ENCODE measurements at regions not wholly inside any gene's neighbourhood (a gene's known extent, or its start where the extent isn't known, plus 50 kb on each side); places are given as distances from the start of the nearest gene placed in this dataset.
A peak's percentile ranks its signal among the peaks of the same experiment; 100 is the strongest.

DNA sequence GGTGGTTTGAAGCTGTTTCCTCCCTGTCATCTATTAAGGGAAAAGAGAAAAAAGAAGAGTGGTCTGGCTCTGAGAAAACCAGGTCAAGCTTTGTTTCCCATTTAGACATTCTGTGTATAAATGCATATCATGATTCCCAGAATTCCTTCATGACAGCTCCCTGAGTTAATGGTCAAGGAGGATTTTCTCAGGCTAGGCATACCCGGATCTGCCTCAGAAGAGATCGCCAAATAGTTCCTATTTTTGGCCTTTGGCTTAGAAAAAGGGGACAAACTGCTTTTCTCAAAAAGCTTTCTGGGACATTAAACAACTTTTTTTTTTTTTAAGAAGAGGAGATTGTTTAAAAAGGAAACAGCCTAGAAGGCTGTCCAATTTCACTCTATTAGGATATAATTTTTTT is 53.5 kb upstream of the PIP4K2A start:
- DNase-seq (ENCODE audit: low spot score): no peak
- H3K4me1 ChIP-seq (ENCODE audit: control insufficient read depth in 4 of 4, insufficient read depth in 4 of 4, low read length in 3 of 4): peaks cover 0 to 7% (median 3%) of the 10 kb centered on the region in 4 donors
- H3K4me3 ChIP-seq (ENCODE audit: low read depth in 1 of 3, low read length in 3 of 3): no peak overlapping the region
- no peaks in the 10 kb centered on the region for H3K36me3 ChIP-seq (ENCODE audit: control insufficient read depth in 4 of 4, insufficient read depth in 3 of 4, low read depth in 1 of 4, low read length in 3 of 4)
- no peak overlapping the region for H3K9ac ChIP-seq (ENCODE audit: low read depth in 1 of 2, low read length in 2 of 2)
- no peaks in the 10 kb centered on the region for H3K9me3 ChIP-seq (ENCODE audit: control insufficient read depth in 4 of 4, low read length in 3 of 4)
- 85% methylated on average over 2 of the region's 2 CpGs for WGBS
- TF ChIP-seq YY1 (IDR thresholded peaks at IDR 0.05) (no peak), RXRA (IDR thresholded peaks at IDR 0.05) (no peak), RAD21 (IDR thresholded peaks at IDR 0.05) (peak in 1 of 2 donors; percentile 10), NR2F2 (IDR thresholded peaks at IDR 0.05) (peak; percentile 78), HNF4A (conservative IDR thresholded peaks at IDR 0.05) (no peak), SP1 (IDR thresholded peaks at IDR 0.05) (peak; percentile 16)
- TF ChIP-seq, protein P1, sequence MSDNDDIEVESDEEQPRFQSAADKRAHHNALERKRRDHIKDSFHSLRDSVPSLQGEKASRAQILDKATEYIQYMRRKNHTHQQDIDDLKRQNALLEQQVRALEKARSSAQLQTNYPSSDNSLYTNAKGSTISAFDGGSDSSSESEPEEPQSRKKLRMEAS (IDR thresholded peaks at IDR 0.05): no peak
- H3K27ac ChIP-seq (ENCODE audit: low read depth in 1 of 2, low read length in 2 of 2): no peak overlapping the region
- H3K27me3 ChIP-seq (ENCODE audit: control insufficient read depth in 4 of 4, insufficient read depth in 4 of 4, low read length in 3 of 4): no peaks in the 10 kb centered on the region

DNA sequence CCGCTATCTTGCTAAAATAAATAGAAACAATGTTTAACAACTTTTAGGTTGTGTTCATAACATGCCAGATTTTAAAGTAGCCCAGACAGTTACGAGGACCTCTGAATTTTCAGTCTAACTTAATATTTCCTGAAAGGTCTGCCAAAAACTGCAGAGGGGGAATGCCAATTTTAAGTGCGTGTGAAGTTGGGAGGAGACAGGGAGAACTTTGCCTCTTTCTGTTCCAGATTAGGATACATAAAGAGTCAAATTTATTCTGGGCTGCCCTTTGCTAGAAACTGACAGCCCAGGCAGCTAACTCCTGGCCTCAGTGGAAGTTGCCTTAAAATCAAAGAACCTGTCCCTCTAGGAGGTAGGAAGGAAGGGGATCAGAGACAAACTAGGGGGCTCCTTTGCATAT is 52.3 kb upstream of the PIP4K2A start:
- WGBS: 38% methylated on average over 3 of the region's 3 CpGs
- no peak overlapping the region for H3K4me3 ChIP-seq (ENCODE audit: low read depth in 1 of 3, low read length in 3 of 3)
- no peak overlapping the region for H3K9ac ChIP-seq (ENCODE audit: low read depth in 1 of 2, low read length in 2 of 2)
- DNase-seq (ENCODE audit: low spot score): no peak
- no peaks in the 10 kb centered on the region for H3K36me3 ChIP-seq (ENCODE audit: control insufficient read depth in 4 of 4, insufficient read depth in 3 of 4, low read depth in 1 of 4, low read length in 3 of 4)
- no peaks in the 10 kb centered on the region for H3K9me3 ChIP-seq (ENCODE audit: control insufficient read depth in 4 of 4, low read length in 3 of 4)
- TF ChIP-seq NR2F2 (IDR thresholded peaks at IDR 0.05) (peak; percentile 31), RXRA (IDR thresholded peaks at IDR 0.05) (no peak)
- H3K27me3 ChIP-seq (ENCODE audit: control insufficient read depth in 4 of 4, insufficient read depth in 4 of 4, low read length in 3 of 4): no peaks in the 10 kb centered on the region
- peaks cover 0 to 7% (median 3%) of the 10 kb centered on the region in 4 donors for H3K4me1 ChIP-seq (ENCODE audit: control insufficient read depth in 4 of 4, insufficient read depth in 4 of 4, low read length in 3 of 4)
- H3K27ac ChIP-seq (ENCODE audit: low read depth in 1 of 2, low read length in 2 of 2): no peak overlapping the region

DNA sequence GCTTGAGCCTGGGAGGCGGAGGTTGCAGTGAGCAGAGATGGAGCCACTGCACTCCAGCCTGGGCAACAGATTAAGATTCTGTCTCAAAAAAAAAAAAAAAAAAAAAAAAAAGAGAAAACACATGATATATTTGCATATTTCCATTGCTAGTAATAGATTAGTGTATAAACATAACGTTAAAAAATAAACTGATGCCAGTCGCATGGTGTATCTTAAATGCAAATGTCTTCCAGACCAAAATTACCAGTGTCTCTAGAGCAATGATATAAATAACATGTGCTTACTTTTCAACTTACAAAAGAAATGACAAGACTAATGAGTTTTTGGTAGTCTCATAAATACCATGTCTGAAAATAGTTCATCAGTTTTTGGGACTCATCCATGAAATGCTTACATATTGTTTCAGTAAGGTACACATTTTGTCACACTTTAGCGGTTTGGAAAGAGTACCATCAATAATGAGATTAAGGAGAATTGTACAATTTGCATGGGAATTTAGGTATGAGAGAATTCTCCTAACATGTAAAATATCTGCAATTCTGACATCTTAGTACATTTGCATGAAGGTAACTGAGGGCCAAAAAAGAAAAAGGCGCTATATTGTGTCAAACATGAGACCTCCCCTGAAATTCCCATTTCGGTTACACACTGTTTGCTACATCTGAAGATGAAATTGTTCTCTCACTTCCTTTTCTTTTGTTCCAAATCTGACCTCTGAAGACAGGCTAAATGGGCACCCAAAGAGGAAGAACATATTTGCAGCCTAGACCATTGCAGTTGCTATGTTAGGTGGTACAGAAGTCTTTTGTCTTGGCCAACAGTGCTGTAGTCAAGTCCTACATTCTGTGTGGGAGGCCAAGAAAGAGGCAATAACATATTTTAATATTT is 51.5 kb upstream of the PIP4K2A start:
- H3K9ac ChIP-seq (ENCODE audit: low read depth in 1 of 2, low read length in 2 of 2): no peak overlapping the region
- H3K9me3 ChIP-seq (ENCODE audit: control insufficient read depth in 4 of 4, low read length in 3 of 4): no peaks in the 10 kb centered on the region
- TF ChIP-seq GABPA (IDR thresholded peaks at IDR 0.05 in 1 of 2, conservative IDR thresholded peaks at IDR 0.05 in 1 of 2) (no peak), FOXA1 (IDR thresholded peaks at IDR 0.05) (no peak), RAD21 (IDR thresholded peaks at IDR 0.05) (no peak), YY1 (IDR thresholded peaks at IDR 0.05) (no peak), NR2F2 (IDR thresholded peaks at IDR 0.05) (no peak), HNF4A (conservative IDR thresholded peaks at IDR 0.05) (no peak), TAF1 (conservative IDR thresholded peaks at IDR 0.05) (no peak), RXRA (IDR thresholded peaks at IDR 0.05) (no peak), FOXA2 (IDR thresholded peaks at IDR 0.05) (no peak), SP1 (IDR thresholded peaks at IDR 0.05) (no peak), HNF4G (IDR thresholded peaks at IDR 0.05) (no peak)
- TF ChIP-seq, protein P2, sequence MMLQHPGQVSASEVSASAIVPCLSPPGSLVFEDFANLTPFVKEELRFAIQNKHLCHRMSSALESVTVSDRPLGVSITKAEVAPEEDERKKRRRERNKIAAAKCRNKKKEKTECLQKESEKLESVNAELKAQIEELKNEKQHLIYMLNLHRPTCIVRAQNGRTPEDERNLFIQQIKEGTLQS (IDR thresholded peaks at IDR 0.05): no peak
- TF ChIP-seq, protein P3, sequence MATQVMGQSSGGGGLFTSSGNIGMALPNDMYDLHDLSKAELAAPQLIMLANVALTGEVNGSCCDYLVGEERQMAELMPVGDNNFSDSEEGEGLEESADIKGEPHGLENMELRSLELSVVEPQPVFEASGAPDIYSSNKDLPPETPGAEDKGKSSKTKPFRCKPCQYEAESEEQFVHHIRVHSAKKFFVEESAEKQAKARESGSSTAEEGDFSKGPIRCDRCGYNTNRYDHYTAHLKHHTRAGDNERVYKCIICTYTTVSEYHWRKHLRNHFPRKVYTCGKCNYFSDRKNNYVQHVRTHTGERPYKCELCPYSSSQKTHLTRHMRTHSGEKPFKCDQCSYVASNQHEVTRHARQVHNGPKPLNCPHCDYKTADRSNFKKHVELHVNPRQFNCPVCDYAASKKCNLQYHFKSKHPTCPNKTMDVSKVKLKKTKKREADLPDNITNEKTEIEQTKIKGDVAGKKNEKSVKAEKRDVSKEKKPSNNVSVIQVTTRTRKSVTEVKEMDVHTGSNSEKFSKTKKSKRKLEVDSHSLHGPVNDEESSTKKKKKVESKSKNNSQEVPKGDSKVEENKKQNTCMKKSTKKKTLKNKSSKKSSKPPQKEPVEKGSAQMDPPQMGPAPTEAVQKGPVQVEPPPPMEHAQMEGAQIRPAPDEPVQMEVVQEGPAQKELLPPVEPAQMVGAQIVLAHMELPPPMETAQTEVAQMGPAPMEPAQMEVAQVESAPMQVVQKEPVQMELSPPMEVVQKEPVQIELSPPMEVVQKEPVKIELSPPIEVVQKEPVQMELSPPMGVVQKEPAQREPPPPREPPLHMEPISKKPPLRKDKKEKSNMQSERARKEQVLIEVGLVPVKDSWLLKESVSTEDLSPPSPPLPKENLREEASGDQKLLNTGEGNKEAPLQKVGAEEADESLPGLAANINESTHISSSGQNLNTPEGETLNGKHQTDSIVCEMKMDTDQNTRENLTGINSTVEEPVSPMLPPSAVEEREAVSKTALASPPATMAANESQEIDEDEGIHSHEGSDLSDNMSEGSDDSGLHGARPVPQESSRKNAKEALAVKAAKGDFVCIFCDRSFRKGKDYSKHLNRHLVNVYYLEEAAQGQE (IDR thresholded peaks at IDR 0.05): no peak
- TF ChIP-seq, protein P4, sequence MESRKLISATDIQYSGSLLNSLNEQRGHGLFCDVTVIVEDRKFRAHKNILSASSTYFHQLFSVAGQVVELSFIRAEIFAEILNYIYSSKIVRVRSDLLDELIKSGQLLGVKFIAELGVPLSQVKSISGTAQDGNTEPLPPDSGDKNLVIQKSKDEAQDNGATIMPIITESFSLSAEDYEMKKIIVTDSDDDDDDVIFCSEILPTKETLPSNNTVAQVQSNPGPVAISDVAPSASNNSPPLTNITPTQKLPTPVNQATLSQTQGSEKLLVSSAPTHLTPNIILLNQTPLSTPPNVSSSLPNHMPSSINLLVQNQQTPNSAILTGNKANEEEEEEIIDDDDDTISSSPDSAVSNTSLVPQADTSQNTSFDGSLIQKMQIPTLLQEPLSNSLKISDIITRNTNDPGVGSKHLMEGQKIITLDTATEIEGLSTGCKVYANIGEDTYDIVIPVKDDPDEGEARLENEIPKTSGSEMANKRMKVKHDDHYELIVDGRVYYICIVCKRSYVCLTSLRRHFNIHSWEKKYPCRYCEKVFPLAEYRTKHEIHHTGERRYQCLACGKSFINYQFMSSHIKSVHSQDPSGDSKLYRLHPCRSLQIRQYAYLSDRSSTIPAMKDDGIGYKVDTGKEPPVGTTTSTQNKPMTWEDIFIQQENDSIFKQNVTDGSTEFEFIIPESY (IDR thresholded peaks at IDR 0.05): no peak
- TF ChIP-seq, protein P5, sequence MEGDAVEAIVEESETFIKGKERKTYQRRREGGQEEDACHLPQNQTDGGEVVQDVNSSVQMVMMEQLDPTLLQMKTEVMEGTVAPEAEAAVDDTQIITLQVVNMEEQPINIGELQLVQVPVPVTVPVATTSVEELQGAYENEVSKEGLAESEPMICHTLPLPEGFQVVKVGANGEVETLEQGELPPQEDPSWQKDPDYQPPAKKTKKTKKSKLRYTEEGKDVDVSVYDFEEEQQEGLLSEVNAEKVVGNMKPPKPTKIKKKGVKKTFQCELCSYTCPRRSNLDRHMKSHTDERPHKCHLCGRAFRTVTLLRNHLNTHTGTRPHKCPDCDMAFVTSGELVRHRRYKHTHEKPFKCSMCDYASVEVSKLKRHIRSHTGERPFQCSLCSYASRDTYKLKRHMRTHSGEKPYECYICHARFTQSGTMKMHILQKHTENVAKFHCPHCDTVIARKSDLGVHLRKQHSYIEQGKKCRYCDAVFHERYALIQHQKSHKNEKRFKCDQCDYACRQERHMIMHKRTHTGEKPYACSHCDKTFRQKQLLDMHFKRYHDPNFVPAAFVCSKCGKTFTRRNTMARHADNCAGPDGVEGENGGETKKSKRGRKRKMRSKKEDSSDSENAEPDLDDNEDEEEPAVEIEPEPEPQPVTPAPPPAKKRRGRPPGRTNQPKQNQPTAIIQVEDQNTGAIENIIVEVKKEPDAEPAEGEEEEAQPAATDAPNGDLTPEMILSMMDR (IDR thresholded peaks at IDR 0.05; ENCODE audit: low read depth, low read length, missing input control): no peak
- peaks cover 0 to 7% (median 3%) of the 10 kb centered on the region in 4 donors for H3K4me1 ChIP-seq (ENCODE audit: control insufficient read depth in 4 of 4, insufficient read depth in 4 of 4, low read length in 3 of 4)
- no peaks in the 10 kb centered on the region for H3K36me3 ChIP-seq (ENCODE audit: control insufficient read depth in 4 of 4, insufficient read depth in 3 of 4, low read depth in 1 of 4, low read length in 3 of 4)
- no peak overlapping the region for H3K27ac ChIP-seq (ENCODE audit: low read depth in 1 of 2, low read length in 2 of 2)
- DNase-seq (ENCODE audit: low spot score): no peak
- no peaks in the 10 kb centered on the region for H3K27me3 ChIP-seq (ENCODE audit: control insufficient read depth in 4 of 4, insufficient read depth in 4 of 4, low read length in 3 of 4)
- H3K4me3 ChIP-seq (ENCODE audit: low read depth in 1 of 3, low read length in 3 of 3): no peak overlapping the region
- WGBS: 92% methylated on average over 6 of the region's 6 CpGs
